ENCODE measurements at regions not wholly inside any gene's neighbourhood (a gene's known extent, or its start where the extent isn't known, plus 50 kb on each side); places are given as distances from the start of the nearest gene placed in this dataset.

DNA sequence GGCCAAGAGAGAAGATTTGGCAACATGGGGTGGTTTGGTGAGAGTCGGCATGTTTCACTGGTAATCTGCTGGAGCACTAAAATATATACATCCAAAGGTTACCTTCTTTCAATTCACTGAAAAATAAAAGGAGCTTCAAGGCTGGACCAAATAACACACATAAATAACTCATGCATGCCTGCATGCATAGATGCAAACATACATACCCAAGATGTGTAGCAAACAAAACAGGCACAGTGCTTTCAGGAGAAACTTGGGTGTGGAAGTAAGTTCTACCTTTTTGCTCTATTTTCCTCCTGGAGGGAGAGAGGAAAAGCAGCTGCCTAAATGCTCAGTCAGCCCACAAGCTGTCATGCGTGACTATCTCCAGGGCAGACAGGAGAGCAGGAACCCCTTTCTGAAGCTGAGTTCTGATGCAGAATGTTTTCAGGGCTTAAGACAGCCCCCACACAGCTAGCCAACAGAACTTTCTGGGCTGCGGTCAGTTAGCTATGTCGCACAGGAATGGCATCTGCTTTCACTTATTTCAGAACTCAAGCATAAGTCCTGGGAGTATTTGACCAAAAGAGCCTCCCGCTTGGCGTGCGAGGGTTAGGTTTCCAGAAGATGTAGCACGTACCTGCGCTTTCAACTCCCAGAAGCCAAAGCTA is 166.2 kb downstream of the TOMM20 start (continued):
- TF ChIP-seq, protein P1, sequence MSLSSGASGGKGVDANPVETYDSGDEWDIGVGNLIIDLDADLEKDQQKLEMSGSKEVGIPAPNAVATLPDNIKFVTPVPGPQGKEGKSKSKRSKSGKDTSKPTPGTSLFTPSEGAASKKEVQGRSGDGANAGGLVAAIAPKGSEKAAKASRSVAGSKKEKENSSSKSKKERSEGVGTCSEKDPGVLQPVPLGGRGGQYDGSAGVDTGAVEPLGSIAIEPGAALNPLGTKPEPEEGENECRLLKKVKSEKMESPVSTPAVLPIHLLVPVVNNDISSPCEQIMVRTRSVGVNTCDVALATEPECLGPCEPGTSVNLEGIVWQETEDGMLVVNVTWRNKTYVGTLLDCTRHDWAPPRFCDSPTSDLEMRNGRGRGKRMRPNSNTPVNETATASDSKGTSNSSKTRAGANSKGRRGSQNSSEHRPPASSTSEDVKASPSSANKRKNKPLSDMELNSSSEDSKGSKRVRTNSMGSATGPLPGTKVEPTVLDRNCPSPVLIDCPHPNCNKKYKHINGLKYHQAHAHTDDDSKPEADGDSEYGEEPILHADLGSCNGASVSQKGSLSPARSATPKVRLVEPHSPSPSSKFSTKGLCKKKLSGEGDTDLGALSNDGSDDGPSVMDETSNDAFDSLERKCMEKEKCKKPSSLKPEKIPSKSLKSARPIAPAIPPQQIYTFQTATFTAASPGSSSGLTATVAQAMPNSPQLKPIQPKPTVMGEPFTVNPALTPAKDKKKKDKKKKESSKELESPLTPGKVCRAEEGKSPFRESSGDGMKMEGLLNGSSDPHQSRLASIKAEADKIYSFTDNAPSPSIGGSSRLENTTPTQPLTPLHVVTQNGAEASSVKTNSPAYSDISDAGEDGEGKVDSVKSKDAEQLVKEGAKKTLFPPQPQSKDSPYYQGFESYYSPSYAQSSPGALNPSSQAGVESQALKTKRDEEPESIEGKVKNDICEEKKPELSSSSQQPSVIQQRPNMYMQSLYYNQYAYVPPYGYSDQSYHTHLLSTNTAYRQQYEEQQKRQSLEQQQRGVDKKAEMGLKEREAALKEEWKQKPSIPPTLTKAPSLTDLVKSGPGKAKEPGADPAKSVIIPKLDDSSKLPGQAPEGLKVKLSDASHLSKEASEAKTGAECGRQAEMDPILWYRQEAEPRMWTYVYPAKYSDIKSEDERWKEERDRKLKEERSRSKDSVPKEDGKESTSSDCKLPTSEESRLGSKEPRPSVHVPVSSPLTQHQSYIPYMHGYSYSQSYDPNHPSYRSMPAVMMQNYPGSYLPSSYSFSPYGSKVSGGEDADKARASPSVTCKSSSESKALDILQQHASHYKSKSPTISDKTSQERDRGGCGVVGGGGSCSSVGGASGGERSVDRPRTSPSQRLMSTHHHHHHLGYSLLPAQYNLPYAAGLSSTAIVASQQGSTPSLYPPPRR (CRISPR knock-in tag; IDR thresholded peaks at IDR 0.05; ENCODE audit: borderline replicate concordance) = no peak
- no peak for TF ChIP-seq KHSRP (IDR thresholded peaks at IDR 0.05)
- TF ChIP-seq, protein P2, sequence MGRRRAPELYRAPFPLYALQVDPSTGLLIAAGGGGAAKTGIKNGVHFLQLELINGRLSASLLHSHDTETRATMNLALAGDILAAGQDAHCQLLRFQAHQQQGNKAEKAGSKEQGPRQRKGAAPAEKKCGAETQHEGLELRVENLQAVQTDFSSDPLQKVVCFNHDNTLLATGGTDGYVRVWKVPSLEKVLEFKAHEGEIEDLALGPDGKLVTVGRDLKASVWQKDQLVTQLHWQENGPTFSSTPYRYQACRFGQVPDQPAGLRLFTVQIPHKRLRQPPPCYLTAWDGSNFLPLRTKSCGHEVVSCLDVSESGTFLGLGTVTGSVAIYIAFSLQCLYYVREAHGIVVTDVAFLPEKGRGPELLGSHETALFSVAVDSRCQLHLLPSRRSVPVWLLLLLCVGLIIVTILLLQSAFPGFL (CRISPR knock-in tag; IDR thresholded peaks at IDR 0.05) = no peak
- no peak for TF ChIP-seq RCOR1 (IDR thresholded peaks at IDR 0.05; ENCODE audit: borderline replicate concordance in 1 of 2, low read depth in 2 of 2, low read length in 2 of 2)
- no peak for TF ChIP-seq IFI16 (CRISPR knock-in tag; IDR thresholded peaks at IDR 0.05)
- TF ChIP-seq RBM25 (IDR thresholded peaks at IDR 0.05; ENCODE audit: low read depth, low read length, severe bottlenecking) = no peak
- no peak for TF ChIP-seq TBP (optimal IDR thresholded peaks at IDR 0.05; ENCODE audit: low read depth, low read length)
- TF ChIP-seq TEAD1 (CRISPR knock-in tag; IDR thresholded peaks at IDR 0.05) = peak; percentile 65 to 79; a peak in 3 of 4 replicates
- TF ChIP-seq MCM7 (IDR thresholded peaks at IDR 0.05) = no peak
- TF ChIP-seq ZNF57 (CRISPR knock-in tag; IDR thresholded peaks at IDR 0.05) = no peak
- TF ChIP-seq ATF1 (CRISPR knock-in tag; IDR thresholded peaks at IDR 0.05) = no peak
- no peak for TF ChIP-seq ATF1 (tag; IDR thresholded peaks at IDR 0.05)
- no peak for TF ChIP-seq SMAD2 (IDR thresholded peaks at IDR 0.05; ENCODE audit: low read depth, low read length)
- TF ChIP-seq NFATC3 (IDR thresholded peaks at IDR 0.05) = no peak
- TF ChIP-seq, protein P3, sequence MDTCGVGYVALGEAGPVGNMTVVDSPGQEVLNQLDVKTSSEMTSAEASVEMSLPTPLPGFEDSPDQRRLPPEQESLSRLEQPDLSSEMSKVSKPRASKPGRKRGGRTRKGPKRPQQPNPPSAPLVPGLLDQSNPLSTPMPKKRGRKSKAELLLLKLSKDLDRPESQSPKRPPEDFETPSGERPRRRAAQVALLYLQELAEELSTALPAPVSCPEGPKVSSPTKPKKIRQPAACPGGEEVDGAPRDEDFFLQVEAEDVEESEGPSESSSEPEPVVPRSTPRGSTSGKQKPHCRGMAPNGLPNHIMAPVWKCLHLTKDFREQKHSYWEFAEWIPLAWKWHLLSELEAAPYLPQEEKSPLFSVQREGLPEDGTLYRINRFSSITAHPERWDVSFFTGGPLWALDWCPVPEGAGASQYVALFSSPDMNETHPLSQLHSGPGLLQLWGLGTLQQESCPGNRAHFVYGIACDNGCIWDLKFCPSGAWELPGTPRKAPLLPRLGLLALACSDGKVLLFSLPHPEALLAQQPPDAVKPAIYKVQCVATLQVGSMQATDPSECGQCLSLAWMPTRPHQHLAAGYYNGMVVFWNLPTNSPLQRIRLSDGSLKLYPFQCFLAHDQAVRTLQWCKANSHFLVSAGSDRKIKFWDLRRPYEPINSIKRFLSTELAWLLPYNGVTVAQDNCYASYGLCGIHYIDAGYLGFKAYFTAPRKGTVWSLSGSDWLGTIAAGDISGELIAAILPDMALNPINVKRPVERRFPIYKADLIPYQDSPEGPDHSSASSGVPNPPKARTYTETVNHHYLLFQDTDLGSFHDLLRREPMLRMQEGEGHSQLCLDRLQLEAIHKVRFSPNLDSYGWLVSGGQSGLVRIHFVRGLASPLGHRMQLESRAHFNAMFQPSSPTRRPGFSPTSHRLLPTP (IDR thresholded peaks at IDR 0.05; ENCODE audit: borderline replicate concordance, extremely low read depth, insufficient read length) = no peak
- TF ChIP-seq, protein P4, sequence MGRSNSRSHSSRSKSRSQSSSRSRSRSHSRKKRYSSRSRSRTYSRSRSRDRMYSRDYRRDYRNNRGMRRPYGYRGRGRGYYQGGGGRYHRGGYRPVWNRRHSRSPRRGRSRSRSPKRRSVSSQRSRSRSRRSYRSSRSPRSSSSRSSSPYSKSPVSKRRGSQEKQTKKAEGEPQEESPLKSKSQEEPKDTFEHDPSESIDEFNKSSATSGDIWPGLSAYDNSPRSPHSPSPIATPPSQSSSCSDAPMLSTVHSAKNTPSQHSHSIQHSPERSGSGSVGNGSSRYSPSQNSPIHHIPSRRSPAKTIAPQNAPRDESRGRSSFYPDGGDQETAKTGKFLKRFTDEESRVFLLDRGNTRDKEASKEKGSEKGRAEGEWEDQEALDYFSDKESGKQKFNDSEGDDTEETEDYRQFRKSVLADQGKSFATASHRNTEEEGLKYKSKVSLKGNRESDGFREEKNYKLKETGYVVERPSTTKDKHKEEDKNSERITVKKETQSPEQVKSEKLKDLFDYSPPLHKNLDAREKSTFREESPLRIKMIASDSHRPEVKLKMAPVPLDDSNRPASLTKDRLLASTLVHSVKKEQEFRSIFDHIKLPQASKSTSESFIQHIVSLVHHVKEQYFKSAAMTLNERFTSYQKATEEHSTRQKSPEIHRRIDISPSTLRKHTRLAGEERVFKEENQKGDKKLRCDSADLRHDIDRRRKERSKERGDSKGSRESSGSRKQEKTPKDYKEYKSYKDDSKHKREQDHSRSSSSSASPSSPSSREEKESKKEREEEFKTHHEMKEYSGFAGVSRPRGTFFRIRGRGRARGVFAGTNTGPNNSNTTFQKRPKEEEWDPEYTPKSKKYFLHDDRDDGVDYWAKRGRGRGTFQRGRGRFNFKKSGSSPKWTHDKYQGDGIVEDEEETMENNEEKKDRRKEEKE (IDR thresholded peaks at IDR 0.05; ENCODE audit: borderline replicate concordance in 1 of 2, control insufficient read depth in 1 of 2, low read depth in 2 of 2, low read length in 1 of 2) = no peak

Data from K562 (cell line).